ENCODE measurements at regions not wholly inside any gene's neighbourhood (a gene's known extent, or its start where the extent isn't known, plus 50 kb on each side); places are given as distances from the start of the nearest gene placed in this dataset.

- Histone ChIP-seq H3K36me3 (ENCODE audit: insufficient read depth, insufficient read length, low read length) (no peaks in the 10 kb centered on the region), H3K4me1 (ENCODE audit: insufficient read depth, insufficient read length) (no peaks in the 10 kb centered on the region), H3K4me3 (ENCODE audit: insufficient read length, low read depth) (no peak overlapping the region), H3K9me3 (ENCODE audit: insufficient read depth, low read length) (no peaks in the 10 kb centered on the region; the same call in 1 of the 2 replicates), H3K9ac (ENCODE audit: insufficient read length, low read depth) (no peak overlapping the region), H3K27me3 (ENCODE audit: insufficient read depth, insufficient read length) (no peaks in the 10 kb centered on the region)
- no peak for DNase-seq (ENCODE audit: low read depth, low spot score)
- TF ChIP-seq ZNF274 (IDR thresholded peaks at IDR 0.05; ENCODE audit: low read depth, low read length) (no peak), SUZ12 (IDR thresholded peaks at IDR 0.05; ENCODE audit: extremely low read depth, insufficient read depth, insufficient read length) (no peak), YY1 (IDR thresholded peaks at IDR 0.05; ENCODE audit: insufficient read depth, insufficient read length) (no peak)
Measured at GRCh38 chrX:4253092-4253491, 539.6 kb upstream of the PRKX start.

- Histone ChIP-seq H3K4me1 (ENCODE audit: insufficient read depth, insufficient read length) (no peaks in the 10 kb centered on the region), H3K4me3 (ENCODE audit: insufficient read length, low read depth) (no peak overlapping the region), H3K9me3 (ENCODE audit: insufficient read depth, low read length) (no peaks in the 10 kb centered on the region), H3K9ac (ENCODE audit: insufficient read length, low read depth) (no peak overlapping the region), H3K27me3 (ENCODE audit: insufficient read depth, insufficient read length) (no peaks in the 10 kb centered on the region), H3K36me3 (ENCODE audit: insufficient read depth, insufficient read length, low read length) (no peaks in the 10 kb centered on the region)
- no peak for DNase-seq (ENCODE audit: low read depth, low spot score)
- TF ChIP-seq SUZ12 (IDR thresholded peaks at IDR 0.05; ENCODE audit: extremely low read depth, insufficient read depth, insufficient read length) = no peak
- TF ChIP-seq YY1 (IDR thresholded peaks at IDR 0.05; ENCODE audit: insufficient read depth, insufficient read length) = no peak
- no peak for TF ChIP-seq ZNF274 (IDR thresholded peaks at IDR 0.05; ENCODE audit: low read depth, low read length)
Measured at GRCh38 chrX:4249401-4249800, 536.0 kb upstream of the PRKX start.

GRCh38 chrX:4243759-4244158, 530.3 kb upstream of the PRKX start:
- Histone ChIP-seq H3K4me1 (ENCODE audit: insufficient read depth, insufficient read length) (no peaks in the 10 kb centered on the region), H3K36me3 (ENCODE audit: insufficient read depth, insufficient read length, low read length) (no peaks in the 10 kb centered on the region), H3K9ac (ENCODE audit: insufficient read length, low read depth) (no peak overlapping the region), H3K4me3 (ENCODE audit: insufficient read length, low read depth) (no peak overlapping the region), H3K27me3 (ENCODE audit: insufficient read depth, insufficient read length) (no peaks in the 10 kb centered on the region), H3K9me3 (ENCODE audit: insufficient read depth, low read length) (no peaks in the 10 kb centered on the region; the same call in 1 of the 2 replicates)
- peak; percentile 16 for DNase-seq (ENCODE audit: low read depth, low spot score)
- no peak for TF ChIP-seq ZNF274 (IDR thresholded peaks at IDR 0.05; ENCODE audit: low read depth, low read length)
- no peak for TF ChIP-seq YY1 (IDR thresholded peaks at IDR 0.05; ENCODE audit: insufficient read depth, insufficient read length)
- TF ChIP-seq SUZ12 (IDR thresholded peaks at IDR 0.05; ENCODE audit: extremely low read depth, insufficient read depth, insufficient read length) = no peak

- Histone ChIP-seq H3K4me3 (ENCODE audit: insufficient read length, low read depth) (no peak overlapping the region), H3K27me3 (ENCODE audit: insufficient read depth, insufficient read length) (no peaks in the 10 kb centered on the region), H3K4me1 (ENCODE audit: insufficient read depth, insufficient read length) (no peaks in the 10 kb centered on the region), H3K9me3 (ENCODE audit: insufficient read depth, low read length) (no peaks in the 10 kb centered on the region; the same call in 1 of the 2 replicates), H3K9ac (ENCODE audit: insufficient read length, low read depth) (no peak overlapping the region), H3K36me3 (ENCODE audit: insufficient read depth, insufficient read length, low read length) (no peaks in the 10 kb centered on the region)
- DNase-seq (ENCODE audit: low read depth, low spot score) = no peak
- TF ChIP-seq YY1 (IDR thresholded peaks at IDR 0.05; ENCODE audit: insufficient read depth, insufficient read length) (no peak), SUZ12 (IDR thresholded peaks at IDR 0.05; ENCODE audit: extremely low read depth, insufficient read depth, insufficient read length) (no peak), ZNF274 (IDR thresholded peaks at IDR 0.05; ENCODE audit: low read depth, low read length) (no peak)
Measured at GRCh38 chrX:4240541-4241194, 527.2 kb upstream of the PRKX start.

GRCh38 chrX:4239650-4240540, 526.4 kb upstream of the PRKX start:
- Histone ChIP-seq H3K9ac (ENCODE audit: insufficient read length, low read depth) (no peak overlapping the region), H3K9me3 (ENCODE audit: insufficient read depth, low read length) (no peaks in the 10 kb centered on the region; the same call in 1 of the 2 replicates), H3K36me3 (ENCODE audit: insufficient read depth, insufficient read length, low read length) (no peaks in the 10 kb centered on the region), H3K4me3 (ENCODE audit: insufficient read length, low read depth) (no peak overlapping the region), H3K27me3 (ENCODE audit: insufficient read depth, insufficient read length) (no peaks in the 10 kb centered on the region), H3K4me1 (ENCODE audit: insufficient read depth, insufficient read length) (no peaks in the 10 kb centered on the region)
- TF ChIP-seq ZNF274 (IDR thresholded peaks at IDR 0.05; ENCODE audit: low read depth, low read length) (no peak), SUZ12 (IDR thresholded peaks at IDR 0.05; ENCODE audit: extremely low read depth, insufficient read depth, insufficient read length) (no peak), YY1 (IDR thresholded peaks at IDR 0.05; ENCODE audit: insufficient read depth, insufficient read length) (no peak)
- no peak for DNase-seq (ENCODE audit: low read depth, low spot score)

GRCh38 chrX:4238916-4239315, 525.5 kb upstream of the PRKX start:
- no peaks in the 10 kb centered on the region for H3K27me3 ChIP-seq (ENCODE audit: insufficient read depth, insufficient read length)
- no peaks in the 10 kb centered on the region for H3K36me3 ChIP-seq (ENCODE audit: insufficient read depth, insufficient read length, low read length)
- no peaks in the 10 kb centered on the region for H3K4me1 ChIP-seq (ENCODE audit: insufficient read depth, insufficient read length)
- no peak for DNase-seq (ENCODE audit: low read depth, low spot score)
- no peak overlapping the region for H3K9ac ChIP-seq (ENCODE audit: insufficient read length, low read depth)
- no peaks in the 10 kb centered on the region; the same call in 1 of the 2 replicates for H3K9me3 ChIP-seq (ENCODE audit: insufficient read depth, low read length)
- no peak for TF ChIP-seq SUZ12 (IDR thresholded peaks at IDR 0.05; ENCODE audit: extremely low read depth, insufficient read depth, insufficient read length)
- no peak for TF ChIP-seq ZNF274 (IDR thresholded peaks at IDR 0.05; ENCODE audit: low read depth, low read length)
- no peak overlapping the region for H3K4me3 ChIP-seq (ENCODE audit: insufficient read length, low read depth)

- no peak for DNase-seq (ENCODE audit: low read depth, low spot score)
- Histone ChIP-seq H3K4me1 (ENCODE audit: insufficient read depth, insufficient read length) (no peaks in the 10 kb centered on the region), H3K9ac (ENCODE audit: insufficient read length, low read depth) (no peak overlapping the region), H3K36me3 (ENCODE audit: insufficient read depth, insufficient read length, low read length) (no peaks in the 10 kb centered on the region), H3K27me3 (ENCODE audit: insufficient read depth, insufficient read length) (no peaks in the 10 kb centered on the region), H3K9me3 (ENCODE audit: insufficient read depth, low read length) (no peaks in the 10 kb centered on the region), H3K4me3 (ENCODE audit: insufficient read length, low read depth) (no peak overlapping the region)
- TF ChIP-seq SUZ12 (IDR thresholded peaks at IDR 0.05; ENCODE audit: extremely low read depth, insufficient read depth, insufficient read length) (no peak), ZNF274 (IDR thresholded peaks at IDR 0.05; ENCODE audit: low read depth, low read length) (no peak), YY1 (IDR thresholded peaks at IDR 0.05; ENCODE audit: insufficient read depth, insufficient read length) (no peak)
Measured at GRCh38 chrX:4225086-4225485, 511.6 kb upstream of the PRKX start.

Data from NT2/D1 (cell line).